Neural cell (in vitro differentiated cells): ENCODE measurements at regions not wholly inside any gene's neighbourhood (a gene's known extent, or its start where the extent isn't known, plus 50 kb on each side); places are given as distances from the start of the nearest gene placed in this dataset.

Source experiments
- CTCF ChIP-seq: fragments of 450-650 bp; IDR thresholded peaks from 2 replicates; pipeline ENCODE4 v1.5.1; 2014; ENCODE audit warnings: antibody characterized with exemption, mild to moderate bottlenecking, moderate library complexity; ENCODE audit not compliant: poor library complexity, severe bottlenecking
- EP300 ChIP-seq: fragments of 450-650 bp; conservative IDR thresholded peaks from 2 replicates; pipeline ENCODE4 v1.6.1; 2014; ENCODE audit warnings: antibody characterized with exemption, mild to moderate bottlenecking, moderate library complexity; ENCODE audit not compliant: poor library complexity, severe bottlenecking
- EZH2 ChIP-seq: fragments of 200-600, 300-800 bp; shearing (Covaris generic), sonication (generic); IDR thresholded peaks from 2 replicates; pipeline ENCODE4 v1.6.1; 2014; ENCODE audit warnings: antibody characterized with exemption, low read length, borderline replicate concordance, mild to moderate bottlenecking; ENCODE audit not compliant: insufficient read depth, poor library complexity, severe bottlenecking
- MXI1 ChIP-seq: fragments of 450-650 bp; conservative IDR thresholded peaks from 2 replicates; pipeline ENCODE4 v1.6.1; 2014; ENCODE audit warnings: antibody characterized with exemption, mild to moderate bottlenecking; ENCODE audit not compliant: poor library complexity, severe bottlenecking
- POLR2AphosphoS5 ChIP-seq: IDR thresholded peaks from 2 replicates; pipeline ENCODE4 v1.6.1; 2012
- SMC3 ChIP-seq: fragments of 450-650 bp; conservative IDR thresholded peaks from 2 replicates; pipeline ENCODE4 v1.6.1; 2014; ENCODE audit warnings: antibody characterized with exemption, mild to moderate bottlenecking, moderate library complexity; ENCODE audit not compliant: poor library complexity
- TAF1 ChIP-seq: IDR thresholded peaks from 2 replicates; pipeline ENCODE4 v1.6.1; 2012; ENCODE audit warnings: low read depth
- TF ChIP-seq, protein P1 (sequence below): IDR thresholded peaks from 2 replicates; pipeline ENCODE4 v1.6.1; 2012; ENCODE audit warnings: borderline replicate concordance

DNA sequence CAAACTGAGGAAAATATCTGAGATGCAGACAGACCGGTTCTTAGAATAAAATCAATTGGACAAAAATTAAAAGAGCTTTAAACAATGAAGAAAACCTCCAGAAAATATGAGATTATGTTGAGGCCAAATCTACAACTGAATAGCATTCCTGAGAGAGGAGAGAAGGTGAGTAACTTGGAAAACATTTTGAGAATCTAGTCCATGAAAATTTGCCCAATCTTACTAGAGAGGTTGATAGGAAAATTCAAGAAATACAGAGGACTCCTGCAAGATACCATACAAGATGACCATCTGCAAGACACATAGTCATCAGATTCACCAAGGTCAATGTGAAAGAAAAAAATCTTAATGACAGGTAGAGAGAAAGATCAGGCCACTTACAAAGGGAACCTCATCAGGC, 437.7 kb upstream of the ADGRB3 start:
- no peak for TF ChIP-seq CTCF
- TF ChIP-seq POLR2AphosphoS5, result no peak
- no peak for TF ChIP-seq EZH2
- TF ChIP-seq, protein P1, sequence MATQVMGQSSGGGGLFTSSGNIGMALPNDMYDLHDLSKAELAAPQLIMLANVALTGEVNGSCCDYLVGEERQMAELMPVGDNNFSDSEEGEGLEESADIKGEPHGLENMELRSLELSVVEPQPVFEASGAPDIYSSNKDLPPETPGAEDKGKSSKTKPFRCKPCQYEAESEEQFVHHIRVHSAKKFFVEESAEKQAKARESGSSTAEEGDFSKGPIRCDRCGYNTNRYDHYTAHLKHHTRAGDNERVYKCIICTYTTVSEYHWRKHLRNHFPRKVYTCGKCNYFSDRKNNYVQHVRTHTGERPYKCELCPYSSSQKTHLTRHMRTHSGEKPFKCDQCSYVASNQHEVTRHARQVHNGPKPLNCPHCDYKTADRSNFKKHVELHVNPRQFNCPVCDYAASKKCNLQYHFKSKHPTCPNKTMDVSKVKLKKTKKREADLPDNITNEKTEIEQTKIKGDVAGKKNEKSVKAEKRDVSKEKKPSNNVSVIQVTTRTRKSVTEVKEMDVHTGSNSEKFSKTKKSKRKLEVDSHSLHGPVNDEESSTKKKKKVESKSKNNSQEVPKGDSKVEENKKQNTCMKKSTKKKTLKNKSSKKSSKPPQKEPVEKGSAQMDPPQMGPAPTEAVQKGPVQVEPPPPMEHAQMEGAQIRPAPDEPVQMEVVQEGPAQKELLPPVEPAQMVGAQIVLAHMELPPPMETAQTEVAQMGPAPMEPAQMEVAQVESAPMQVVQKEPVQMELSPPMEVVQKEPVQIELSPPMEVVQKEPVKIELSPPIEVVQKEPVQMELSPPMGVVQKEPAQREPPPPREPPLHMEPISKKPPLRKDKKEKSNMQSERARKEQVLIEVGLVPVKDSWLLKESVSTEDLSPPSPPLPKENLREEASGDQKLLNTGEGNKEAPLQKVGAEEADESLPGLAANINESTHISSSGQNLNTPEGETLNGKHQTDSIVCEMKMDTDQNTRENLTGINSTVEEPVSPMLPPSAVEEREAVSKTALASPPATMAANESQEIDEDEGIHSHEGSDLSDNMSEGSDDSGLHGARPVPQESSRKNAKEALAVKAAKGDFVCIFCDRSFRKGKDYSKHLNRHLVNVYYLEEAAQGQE, result no peak
- no peak for TF ChIP-seq EP300
- TF ChIP-seq SMC3, result no peak
- TF ChIP-seq MXI1, result no peak
- no peak for TF ChIP-seq TAF1
